ENCODE measurements at regions not wholly inside any gene's neighbourhood (a gene's known extent, or its start where the extent isn't known, plus 50 kb on each side); places are given as distances from the start of the nearest gene placed in this dataset.

DNA sequence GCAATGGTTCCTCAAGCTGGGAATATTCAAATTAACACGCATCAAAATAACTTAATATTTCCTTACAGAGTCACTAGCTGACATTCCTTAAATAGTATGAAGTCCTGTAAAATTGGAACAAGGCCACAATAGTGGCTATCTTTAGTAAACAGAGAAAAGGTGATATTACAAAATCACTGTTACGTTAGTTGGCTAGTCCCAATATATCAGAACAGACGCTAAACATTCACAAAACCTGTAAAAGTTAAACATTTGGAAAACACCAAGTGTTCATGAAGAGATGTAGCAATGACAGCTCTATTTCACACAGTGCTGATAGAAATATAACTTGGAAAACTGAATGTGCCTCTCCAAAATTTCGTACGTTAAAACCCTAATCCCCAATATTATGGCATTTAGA is 61.0 kb upstream of the FAM47C start:
- no peak for TF ChIP-seq POLR2A (IDR thresholded peaks at IDR 0.05)
- TF ChIP-seq, protein P1, sequence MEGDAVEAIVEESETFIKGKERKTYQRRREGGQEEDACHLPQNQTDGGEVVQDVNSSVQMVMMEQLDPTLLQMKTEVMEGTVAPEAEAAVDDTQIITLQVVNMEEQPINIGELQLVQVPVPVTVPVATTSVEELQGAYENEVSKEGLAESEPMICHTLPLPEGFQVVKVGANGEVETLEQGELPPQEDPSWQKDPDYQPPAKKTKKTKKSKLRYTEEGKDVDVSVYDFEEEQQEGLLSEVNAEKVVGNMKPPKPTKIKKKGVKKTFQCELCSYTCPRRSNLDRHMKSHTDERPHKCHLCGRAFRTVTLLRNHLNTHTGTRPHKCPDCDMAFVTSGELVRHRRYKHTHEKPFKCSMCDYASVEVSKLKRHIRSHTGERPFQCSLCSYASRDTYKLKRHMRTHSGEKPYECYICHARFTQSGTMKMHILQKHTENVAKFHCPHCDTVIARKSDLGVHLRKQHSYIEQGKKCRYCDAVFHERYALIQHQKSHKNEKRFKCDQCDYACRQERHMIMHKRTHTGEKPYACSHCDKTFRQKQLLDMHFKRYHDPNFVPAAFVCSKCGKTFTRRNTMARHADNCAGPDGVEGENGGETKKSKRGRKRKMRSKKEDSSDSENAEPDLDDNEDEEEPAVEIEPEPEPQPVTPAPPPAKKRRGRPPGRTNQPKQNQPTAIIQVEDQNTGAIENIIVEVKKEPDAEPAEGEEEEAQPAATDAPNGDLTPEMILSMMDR (IDR thresholded peaks at IDR 0.05), result no peak
